NCI-H146 (cell line): ENCODE measurements at regions not wholly inside any gene's neighbourhood (a gene's known extent, or its start where the extent isn't known, plus 50 kb on each side); places are given as distances from the start of the nearest gene placed in this dataset.

Experiments used
- DNase-seq: peaks from one replicate; lab custom pipeline; 2025; lab: John Stamatoyannopoulos, UW

- DNase-seq = no peak
Observed at GRCh38 chr15:25955628-25956027, 92.5 kb upstream of the ATP10A start.

DNA sequence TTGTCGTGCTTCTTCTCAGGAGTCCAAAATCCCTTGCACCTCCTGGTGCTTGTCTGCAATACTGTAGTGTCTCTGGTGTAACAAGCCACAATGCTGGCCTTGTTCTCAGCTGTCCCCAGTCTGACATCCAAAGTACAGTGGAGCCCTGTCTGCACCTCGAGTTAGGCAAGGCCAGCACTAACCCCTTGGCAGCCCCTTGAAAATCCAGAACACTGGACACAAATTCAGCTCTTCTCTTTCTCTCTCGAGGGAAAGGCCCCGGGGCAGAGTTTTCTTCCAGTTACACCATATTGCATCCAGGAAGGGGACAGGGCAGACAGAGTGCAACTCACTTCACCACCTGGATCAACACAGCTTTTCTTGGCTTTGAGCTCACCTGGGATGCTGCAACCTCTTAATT, 91.3 kb upstream of the ATP10A start:
- no peak for DNase-seq

- no peak for DNase-seq
Observed at GRCh38 chr15:25950014-25950413, 86.9 kb upstream of the ATP10A start.

GRCh38 chr15:25947323-25948314, 84.5 kb upstream of the ATP10A start:
- DNase-seq = no peak

DNA sequence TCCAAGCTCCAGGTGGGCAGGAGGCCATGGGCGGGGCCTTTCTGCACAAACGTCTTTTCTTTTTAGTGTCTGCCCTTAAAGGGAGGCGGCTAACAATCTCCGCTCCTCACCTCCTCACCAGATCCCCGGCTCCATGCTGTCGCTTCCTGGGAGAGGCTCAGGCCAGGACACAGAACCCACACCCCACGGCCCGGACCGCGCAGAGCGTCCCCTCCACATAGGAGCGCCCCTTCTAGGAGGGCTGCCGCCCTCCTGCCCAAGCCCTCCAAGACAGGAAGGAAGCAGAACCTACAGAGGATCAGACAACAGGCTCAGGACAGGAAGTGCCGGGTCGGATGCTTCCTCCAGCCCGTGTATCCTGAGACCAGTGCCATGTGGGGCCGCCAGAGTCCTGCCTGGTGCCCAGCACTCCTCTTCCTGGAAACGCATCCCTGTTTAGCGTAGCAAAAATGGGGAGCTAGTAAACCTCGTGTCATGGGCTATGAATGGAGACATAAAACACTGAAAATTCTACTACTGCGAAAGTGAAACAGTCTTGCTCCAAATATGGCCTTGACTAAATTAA, 83.2 kb upstream of the ATP10A start:
- DNase-seq = no peak

DNA sequence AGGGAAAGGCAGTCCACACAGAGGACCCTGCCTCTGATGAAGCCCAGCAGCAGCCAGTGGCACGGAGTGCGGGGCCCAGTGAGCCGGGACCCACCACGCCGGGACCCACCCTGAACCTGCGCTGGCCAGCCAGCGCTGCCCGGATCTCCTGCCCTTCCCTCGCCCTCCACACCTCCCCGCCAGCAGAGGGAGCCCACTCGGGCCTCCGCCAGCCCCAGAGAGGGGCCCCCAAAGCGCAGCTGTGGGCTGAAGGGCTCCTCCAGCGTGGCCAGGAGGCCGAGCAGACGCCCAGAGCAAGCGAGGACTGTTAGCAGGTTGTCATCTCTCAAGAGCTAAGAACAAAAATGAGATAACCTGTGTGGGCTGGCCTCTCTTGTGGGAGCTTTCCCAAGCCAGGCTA, 81.3 kb upstream of the ATP10A start:
- no peak for DNase-seq

DNA sequence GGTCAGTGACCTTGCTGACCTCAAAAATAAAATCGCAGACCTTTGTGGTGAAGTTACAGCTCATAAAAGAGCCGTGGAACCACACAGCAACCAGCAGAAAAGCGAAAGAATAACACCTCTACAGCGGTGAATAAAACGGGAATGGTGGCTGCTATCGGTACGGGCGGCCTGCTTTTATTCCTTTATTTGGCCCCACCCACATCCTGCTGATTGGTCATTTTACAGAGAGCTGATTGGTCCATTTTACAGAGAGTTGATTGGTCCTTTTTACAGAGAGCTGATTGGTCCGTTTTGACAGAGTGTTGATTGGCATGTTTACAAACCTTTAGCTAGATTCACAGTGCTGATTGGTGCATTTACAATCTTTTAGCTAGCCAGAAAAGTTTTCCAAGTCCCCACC, 80.7 kb upstream of the ATP10A start:
- no peak for DNase-seq

- no peak for DNase-seq
Observed at GRCh38 chr15:25939122-25939521, 76.0 kb upstream of the ATP10A start.

- DNase-seq = no peak
Observed at GRCh38 chr15:25937796-25938195, 74.7 kb upstream of the ATP10A start.

- no peak for DNase-seq
Observed at GRCh38 chr15:25936004-25936403, 72.9 kb upstream of the ATP10A start.

DNA sequence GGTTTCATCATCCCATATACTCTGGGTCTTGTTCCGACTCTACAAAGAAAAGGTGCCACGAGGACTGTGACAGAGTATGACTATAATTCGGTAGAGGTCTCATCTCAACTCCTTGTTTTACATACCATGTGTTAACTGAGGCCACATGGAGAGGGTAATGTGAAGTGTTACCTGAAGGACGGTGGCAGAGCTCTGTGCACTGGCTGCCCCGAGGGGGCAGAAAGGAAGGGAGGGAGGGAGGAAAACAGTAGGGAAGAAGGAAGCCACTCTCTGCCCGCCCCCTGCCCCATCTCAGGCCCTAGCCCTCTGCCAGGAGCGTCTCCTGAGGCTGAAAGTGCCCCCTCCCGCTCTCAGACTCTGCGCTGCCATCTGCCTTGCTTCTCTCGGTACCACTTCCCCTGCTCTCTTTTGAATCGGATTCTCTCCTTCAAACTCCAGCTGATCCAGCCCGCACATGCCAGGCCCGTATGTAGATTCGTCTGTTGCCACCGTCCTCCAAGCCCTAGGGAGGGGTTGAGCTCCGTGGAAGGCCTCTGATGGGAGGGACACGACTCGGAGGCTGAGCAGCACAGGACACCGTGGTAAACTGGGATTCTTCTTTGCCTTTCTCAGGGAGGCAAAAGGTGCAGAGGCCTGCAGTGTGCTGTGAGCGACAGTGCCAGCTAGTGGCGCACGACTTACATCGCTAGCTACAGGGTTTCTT, 70.5 kb upstream of the ATP10A start:
- DNase-seq = peak; percentile 1

GRCh38 chr15:25932696-25933095, 69.6 kb upstream of the ATP10A start:
- no peak for DNase-seq

- no peak for DNase-seq
Observed at GRCh38 chr15:25931851-25932250, 68.7 kb upstream of the ATP10A start.

- DNase-seq = no peak
Observed at GRCh38 chr15:25930931-25931330, 67.8 kb upstream of the ATP10A start.
